HL-60 (cell line): ENCODE measurements at regions not wholly inside any gene's neighbourhood (a gene's known extent, or its start where the extent isn't known, plus 50 kb on each side); places are given as distances from the start of the nearest gene placed in this dataset.

ENCODE experiments used
- DNase-seq, 2 experiments: peaks; one replicate each; pipeline ENCODE4 v3.0.0-alpha.2; 2010 to 2020; ENCODE audit warnings: low read depth in 1 of 2, low spot score in 1 of 2
- H3K27ac ChIP-seq: fragments of 250-450 bp; sonication (Bioruptor Pico); replicated peaks from 2 replicates; pipeline ENCODE4 v1.5.1; 2020; ENCODE audit warnings: mild to moderate bottlenecking, moderate library complexity
- H3K27me3 ChIP-seq: fragments of 250-450 bp; sonication (Bioruptor Pico); 2 replicates; pipeline ENCODE4 v1.5.1; 2021; ENCODE audit warnings: mild to moderate bottlenecking, moderate library complexity; ENCODE audit not compliant: insufficient read depth, poor library complexity, severe bottlenecking
- H3K4me3 ChIP-seq: replicated peaks from 2 replicates; pipeline ENCODE4 v1.5.1; 2011; ENCODE audit warnings: mild to moderate bottlenecking, control low read depth, low read length; ENCODE audit not compliant: insufficient read depth
- CTCF ChIP-seq: IDR thresholded peaks from one replicate; pipeline ENCODE4 v1.5.1; 2011; ENCODE audit warnings: low read length, control low read depth, inconsistent platforms; ENCODE audit not compliant: insufficient read depth
- GABPA ChIP-seq: IDR thresholded peaks from 2 replicates; pipeline ENCODE4 v1.6.1; 2012; ENCODE audit warnings: low read depth
- POLR2AphosphoS5 ChIP-seq: IDR thresholded peaks from 2 replicates; pipeline ENCODE4 v1.6.1; 2012; ENCODE audit warnings: low read depth
- SPI1 ChIP-seq: IDR thresholded peaks from 2 replicates; pipeline ENCODE4 v1.6.1; 2012; ENCODE audit warnings: low read depth, mild to moderate bottlenecking, borderline replicate concordance
- TF ChIP-seq, protein P1 (sequence below): IDR thresholded peaks from 2 replicates; pipeline ENCODE4 v1.6.1; 2012; ENCODE audit warnings: low read depth; ENCODE audit not compliant: insufficient replicate concordance

- no peak overlapping the region for H3K27ac ChIP-seq
- no peaks in the 10 kb centered on the region for H3K27me3 ChIP-seq
- no peak for DNase-seq
- no peak overlapping the region for H3K4me3 ChIP-seq
- TF ChIP-seq SPI1, result no peak
- TF ChIP-seq, protein P1, sequence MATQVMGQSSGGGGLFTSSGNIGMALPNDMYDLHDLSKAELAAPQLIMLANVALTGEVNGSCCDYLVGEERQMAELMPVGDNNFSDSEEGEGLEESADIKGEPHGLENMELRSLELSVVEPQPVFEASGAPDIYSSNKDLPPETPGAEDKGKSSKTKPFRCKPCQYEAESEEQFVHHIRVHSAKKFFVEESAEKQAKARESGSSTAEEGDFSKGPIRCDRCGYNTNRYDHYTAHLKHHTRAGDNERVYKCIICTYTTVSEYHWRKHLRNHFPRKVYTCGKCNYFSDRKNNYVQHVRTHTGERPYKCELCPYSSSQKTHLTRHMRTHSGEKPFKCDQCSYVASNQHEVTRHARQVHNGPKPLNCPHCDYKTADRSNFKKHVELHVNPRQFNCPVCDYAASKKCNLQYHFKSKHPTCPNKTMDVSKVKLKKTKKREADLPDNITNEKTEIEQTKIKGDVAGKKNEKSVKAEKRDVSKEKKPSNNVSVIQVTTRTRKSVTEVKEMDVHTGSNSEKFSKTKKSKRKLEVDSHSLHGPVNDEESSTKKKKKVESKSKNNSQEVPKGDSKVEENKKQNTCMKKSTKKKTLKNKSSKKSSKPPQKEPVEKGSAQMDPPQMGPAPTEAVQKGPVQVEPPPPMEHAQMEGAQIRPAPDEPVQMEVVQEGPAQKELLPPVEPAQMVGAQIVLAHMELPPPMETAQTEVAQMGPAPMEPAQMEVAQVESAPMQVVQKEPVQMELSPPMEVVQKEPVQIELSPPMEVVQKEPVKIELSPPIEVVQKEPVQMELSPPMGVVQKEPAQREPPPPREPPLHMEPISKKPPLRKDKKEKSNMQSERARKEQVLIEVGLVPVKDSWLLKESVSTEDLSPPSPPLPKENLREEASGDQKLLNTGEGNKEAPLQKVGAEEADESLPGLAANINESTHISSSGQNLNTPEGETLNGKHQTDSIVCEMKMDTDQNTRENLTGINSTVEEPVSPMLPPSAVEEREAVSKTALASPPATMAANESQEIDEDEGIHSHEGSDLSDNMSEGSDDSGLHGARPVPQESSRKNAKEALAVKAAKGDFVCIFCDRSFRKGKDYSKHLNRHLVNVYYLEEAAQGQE, result no peak
- TF ChIP-seq POLR2AphosphoS5, result no peak
- TF ChIP-seq CTCF, result no peak
- no peak for TF ChIP-seq GABPA
Measured at GRCh38 chr5:103783669-103784068, 221.1 kb upstream of the NUDT12 start.

DNA sequence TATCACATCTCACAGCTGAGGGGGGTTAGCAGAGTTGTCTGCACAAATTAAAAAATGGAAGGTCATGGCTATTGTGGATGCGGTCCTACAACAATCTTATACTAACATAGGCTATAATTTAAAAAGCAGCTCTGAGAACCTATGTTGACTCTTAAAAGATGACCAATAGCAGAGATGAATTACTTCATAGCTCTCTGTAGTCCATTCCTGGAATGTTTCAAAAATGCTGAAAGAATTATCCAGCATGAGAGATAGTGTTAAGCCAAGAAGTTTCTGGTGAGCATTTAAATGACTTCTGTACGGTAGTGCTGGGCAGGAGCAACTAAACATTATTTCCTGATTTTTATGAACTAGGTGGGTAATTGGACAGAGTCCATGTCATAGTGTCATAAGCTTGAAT, 218.2 kb upstream of the NUDT12 start:
- Histone ChIP-seq H3K27ac (no peak overlapping the region), H3K27me3 (no peaks in the 10 kb centered on the region), H3K4me3 (no peak overlapping the region)
- TF ChIP-seq POLR2AphosphoS5, result no peak
- no peak for TF ChIP-seq CTCF
- no peak for TF ChIP-seq GABPA
- TF ChIP-seq, protein P1, result no peak
- TF ChIP-seq SPI1, result no peak
- no peak for DNase-seq

GRCh38 chr5:103774721-103775120, 212.1 kb upstream of the NUDT12 start:
- H3K27me3 ChIP-seq, result no peaks in the 10 kb centered on the region
- TF ChIP-seq CTCF (no peak), GABPA (no peak), SPI1 (no peak)
- no peak overlapping the region for H3K27ac ChIP-seq
- H3K4me3 ChIP-seq, result no peak overlapping the region
- no peak for DNase-seq

GRCh38 chr5:103772248-103772647, 209.7 kb upstream of the NUDT12 start:
- no peak for DNase-seq
- Histone ChIP-seq H3K27ac (no peak overlapping the region), H3K27me3 (no peaks in the 10 kb centered on the region), H3K4me3 (no peak overlapping the region)
- no peak for TF ChIP-seq CTCF
